Activated CD4-positive, alpha-beta T cell treated with anti-CD3 and anti-CD28 coated beads, Interleukin-2, amount 50 U/mL, for 16 hours (primary cell): ENCODE measurements at regions not wholly inside any gene's neighbourhood (a gene's known extent, or its start where the extent isn't known, plus 50 kb on each side); places are given as distances from the start of the nearest gene placed in this dataset.

Source experiments
- DNase-seq: peaks from one replicate; pipeline ENCODE4 v3.0.0-alpha.2; 2020

DNA sequence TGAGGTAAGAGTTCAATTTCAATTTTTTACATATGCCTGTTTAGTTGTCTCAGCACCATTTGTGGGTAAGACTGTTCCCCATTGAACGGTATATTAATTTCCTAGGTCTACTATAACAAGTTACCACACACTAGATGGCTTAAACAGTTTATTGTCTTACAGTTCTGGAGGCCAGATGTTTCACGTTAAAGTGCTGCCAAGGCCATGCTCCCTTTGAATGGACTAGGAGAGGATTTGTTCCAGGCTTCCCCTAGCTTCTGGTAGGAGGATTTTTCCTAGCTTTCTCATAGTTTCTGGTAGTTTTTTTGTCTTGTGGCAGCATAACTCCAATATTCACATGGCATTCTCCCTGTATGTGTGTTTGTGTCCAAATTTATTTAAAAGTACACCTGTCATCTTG is 149.3 kb upstream of the CYSLTR1 start:
- DNase-seq, result no peak

- DNase-seq, result no peak
Measured at GRCh38 chrX:78456909-78457308, 129.5 kb upstream of the CYSLTR1 start.

DNA sequence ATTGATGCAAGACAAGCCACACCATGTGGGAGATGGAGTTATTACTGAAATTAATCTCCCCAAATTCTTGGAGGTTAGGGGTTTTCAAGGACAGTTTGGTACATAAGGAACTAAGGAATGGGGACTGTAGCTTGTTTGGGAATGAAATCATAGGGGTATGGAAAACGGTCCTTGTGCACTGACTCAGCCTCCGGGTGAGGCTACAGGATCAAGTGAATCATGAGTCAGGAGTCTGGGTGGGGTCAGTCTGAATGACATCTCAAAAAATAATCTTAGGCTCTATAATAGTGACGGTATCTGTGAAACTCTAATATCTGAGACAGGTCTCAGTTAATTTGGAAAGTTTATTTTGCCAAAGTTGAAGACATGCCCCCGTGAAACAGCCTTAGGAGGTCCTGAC is 128.5 kb upstream of the CYSLTR1 start:
- DNase-seq, result no peak

GRCh38 chrX:78452356-78452755 is 124.9 kb upstream of the CYSLTR1 start:
- DNase-seq, result no peak

DNA sequence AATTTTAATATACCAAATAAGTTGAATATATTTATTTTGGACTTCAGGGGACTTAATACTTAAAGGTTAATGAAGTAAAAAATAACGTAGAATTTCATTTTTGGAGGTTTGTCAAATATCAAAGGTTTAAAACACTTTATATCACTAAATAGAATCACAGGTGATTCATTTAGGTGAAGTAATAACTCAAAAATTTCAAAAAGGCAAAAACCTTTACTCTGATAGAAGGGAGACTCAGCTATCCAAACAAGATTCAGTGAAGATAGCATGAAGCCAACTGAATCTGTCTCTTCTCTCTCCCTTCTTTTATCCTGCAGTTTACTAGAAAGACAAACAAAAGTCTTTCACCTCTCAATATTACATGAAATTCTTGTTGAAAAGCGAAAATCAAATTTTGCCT is 110.2 kb upstream of the CYSLTR1 start:
- DNase-seq, result no peak

DNA sequence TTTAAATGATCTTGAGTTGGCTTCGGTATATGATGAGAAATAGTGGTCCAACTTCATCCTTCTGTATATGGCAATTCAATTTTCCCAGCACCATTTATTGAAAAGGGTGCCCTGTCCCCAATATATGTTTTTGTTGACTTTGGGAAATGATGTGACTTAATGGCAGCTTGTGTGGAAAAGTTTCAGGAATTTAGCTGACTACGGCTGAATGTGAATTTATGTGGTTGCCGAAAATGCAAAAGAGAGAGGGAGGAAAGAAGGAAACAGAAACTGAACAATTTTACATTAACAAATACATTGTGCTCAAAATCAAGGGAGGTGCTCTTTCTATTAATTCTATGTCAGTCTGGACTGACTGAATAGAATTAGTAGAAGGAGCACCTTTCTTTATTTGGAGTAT is 101.8 kb upstream of the CYSLTR1 start:
- no peak for DNase-seq

DNA sequence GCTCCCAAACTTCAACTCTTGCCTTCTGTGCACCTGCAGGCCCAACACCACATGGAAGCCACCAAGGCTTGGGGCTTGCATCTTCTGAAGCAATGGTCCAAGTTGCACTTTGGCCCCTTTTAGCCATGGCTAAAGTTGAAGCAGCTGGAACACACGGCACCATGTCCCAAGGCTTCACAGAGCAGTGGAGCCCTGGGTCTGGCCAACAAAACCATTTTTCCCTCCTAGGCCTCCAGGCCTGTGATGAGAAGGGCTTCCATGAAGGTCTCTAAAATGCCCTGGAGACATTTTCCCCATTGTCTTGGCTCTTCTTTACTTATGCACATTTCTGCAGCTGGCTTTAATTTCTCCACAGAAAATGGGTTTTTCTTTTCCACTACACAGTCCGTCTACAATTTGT is 61.3 kb upstream of the CYSLTR1 start:
- no peak for DNase-seq

DNA sequence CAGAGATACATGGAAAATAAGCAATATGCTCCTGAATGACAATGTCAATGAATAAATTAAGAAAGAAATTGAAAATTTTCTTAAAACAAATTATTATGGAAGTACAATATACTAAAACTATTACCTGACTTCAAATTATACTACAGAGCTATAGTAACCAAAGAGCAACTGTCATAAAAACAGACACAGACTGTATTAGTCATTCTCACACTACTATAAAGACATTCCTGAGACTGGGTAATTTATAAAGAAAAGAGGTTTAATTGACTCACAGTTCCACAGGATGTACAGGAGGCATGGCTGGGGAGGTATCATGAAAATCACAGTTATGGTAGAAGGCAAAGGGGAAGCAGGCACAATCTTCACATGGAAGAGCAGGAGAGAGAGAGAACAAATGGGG is 60.0 kb upstream of the CYSLTR1 start:
- no peak for DNase-seq

GRCh38 chrX:78384486-78384885 is 57.1 kb upstream of the CYSLTR1 start:
- DNase-seq, result no peak

DNA sequence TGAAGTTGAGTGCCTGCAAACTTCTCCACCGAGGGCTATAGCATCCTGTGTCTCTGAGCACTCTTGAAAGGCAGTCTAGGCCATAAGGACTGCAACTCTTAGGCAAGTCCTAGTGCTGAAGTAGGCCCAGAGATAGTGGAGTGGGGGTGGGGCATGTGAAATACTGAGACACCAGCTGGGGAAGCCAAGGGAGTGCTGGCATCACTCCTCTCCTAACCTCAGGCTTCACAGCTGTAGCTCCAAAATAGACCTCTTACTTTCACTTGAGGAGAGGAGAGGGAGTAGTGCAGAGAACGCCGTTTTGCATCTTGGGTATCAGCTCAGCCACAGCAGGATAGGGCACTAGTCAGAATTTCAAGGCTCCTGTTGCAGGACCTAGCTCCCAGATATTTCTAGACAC is 56.2 kb upstream of the CYSLTR1 start:
- no peak for DNase-seq

- DNase-seq, result no peak
Measured at GRCh38 chrX:78378476-78379115, 51.2 kb upstream of the CYSLTR1 start.
